ENCODE measurements at regions not wholly inside any gene's neighbourhood (a gene's known extent, or its start where the extent isn't known, plus 50 kb on each side); places are given as distances from the start of the nearest gene placed in this dataset.
"Not testable (repeated sequence)": the region's sequence is repeated elsewhere in the genome, so short reads cannot be mapped to it uniquely, and the experiment has no call there.

DNA sequence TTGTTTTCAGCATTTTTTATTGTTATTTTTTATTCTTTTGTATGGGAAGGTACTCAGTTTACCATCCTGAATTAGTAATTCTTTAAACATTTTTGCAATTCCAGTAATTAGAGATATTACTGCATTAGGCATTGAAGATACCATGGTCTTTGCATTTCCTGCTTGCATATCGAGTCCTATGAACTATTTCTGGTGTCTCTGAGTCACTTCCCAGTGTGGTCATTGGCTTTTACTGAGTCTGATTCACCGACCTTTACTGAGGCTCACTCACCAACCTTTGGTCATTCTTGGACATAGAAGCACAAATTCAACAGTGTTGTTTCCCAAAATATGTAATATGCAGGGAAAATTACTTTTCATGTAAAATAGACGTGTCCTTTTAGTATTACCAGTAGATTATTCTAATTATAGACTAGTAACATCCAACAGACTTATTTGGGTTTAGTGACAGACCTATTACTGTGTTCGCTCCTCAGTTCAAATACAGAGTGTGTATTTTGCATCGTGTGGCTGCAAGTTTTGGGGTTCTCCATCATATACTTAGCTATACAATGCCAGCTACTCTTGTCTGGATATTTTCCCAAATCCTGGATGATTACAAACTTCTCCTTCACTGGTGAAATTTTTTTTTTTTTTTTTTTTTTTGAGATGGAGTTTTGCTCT is 180.7 kb upstream of the PRSS1 start:
- DNase-seq (ENCODE audit: low read depth): peak; percentile 83

DNA sequence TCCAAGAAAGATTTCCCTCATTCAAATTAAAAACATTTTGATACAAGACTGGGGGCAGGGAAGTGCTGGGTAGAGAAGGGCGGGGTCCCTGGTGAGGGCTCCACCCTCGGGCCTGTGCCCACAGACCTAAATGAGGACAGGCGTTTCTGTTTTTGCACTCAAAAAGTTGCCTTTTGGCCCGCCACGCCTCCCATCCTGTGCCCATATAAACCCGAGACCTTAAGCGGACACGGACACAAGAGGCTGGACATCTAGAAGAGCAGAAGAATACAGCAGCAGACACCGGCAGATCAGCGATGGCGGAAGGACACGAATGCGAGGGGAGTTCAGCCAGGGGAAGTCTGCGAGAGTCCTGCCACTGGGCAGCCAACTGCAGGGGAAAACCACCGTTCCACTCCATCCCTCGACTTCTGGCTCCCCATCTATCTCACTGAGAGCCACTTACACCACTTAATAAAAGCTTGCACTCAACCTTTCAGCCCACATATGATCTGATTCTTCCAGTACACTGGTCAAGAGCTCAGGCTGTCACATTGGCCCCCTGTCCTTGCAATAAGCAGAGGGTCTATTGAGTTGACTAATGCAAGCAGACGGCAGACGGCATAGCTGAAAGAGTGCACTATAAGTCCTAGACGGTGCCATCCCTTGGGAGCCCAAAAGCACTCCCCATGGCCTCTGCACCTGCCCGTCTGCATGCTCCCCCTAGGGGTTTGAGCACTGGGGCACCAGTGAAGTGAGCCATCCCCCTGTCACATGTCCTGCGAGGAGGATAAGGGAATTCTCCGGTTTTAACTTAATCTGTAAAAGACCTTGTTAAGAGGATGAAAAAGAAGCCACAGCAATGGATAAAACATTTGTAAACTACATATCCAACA is 181.8 kb upstream of the PRSS1 start:
- no peak for DNase-seq (ENCODE audit: low read depth)

DNA sequence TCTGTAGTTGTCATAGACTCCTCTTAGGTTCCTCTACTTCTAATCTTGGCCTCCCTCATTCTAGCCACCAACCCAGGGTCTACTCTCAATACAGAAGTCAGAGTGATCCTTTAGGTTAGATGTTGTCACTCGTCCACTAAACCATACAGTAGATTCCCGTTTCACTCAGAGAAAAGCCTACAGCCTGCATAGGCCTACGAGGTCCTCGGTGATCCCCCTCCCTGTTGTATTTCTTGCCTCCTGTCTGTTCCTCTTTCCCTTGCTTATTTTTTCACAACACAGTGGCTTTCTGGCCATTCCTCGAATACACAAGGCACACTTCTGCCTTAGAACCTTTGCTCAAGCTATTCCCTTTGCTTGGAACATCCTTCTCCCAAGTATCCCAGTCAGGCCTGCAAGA is 183.0 kb upstream of the PRSS1 start:
- no peak for DNase-seq (ENCODE audit: low read depth)

DNA sequence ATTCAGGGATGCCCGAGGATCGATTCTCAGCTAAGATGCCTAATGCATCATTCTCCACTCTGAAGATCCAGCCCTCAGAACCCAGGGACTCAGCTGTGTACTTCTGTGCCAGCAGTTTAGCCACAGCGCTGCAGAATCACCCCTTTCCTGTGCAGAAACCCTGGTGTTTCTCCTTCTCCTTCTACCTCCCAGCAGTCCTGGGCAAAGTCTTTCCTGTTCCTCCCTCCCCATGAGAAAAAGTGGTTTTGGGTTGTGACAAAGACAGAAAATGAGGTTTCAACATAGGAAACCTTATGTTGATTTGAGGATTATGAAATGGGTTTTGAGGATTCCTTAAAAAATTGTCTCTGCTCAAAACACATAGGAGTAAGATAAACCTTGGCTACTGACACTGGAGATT is 185.1 kb upstream of the PRSS1 start:
- DNase-seq (ENCODE audit: low read depth): peak; percentile 20

DNA sequence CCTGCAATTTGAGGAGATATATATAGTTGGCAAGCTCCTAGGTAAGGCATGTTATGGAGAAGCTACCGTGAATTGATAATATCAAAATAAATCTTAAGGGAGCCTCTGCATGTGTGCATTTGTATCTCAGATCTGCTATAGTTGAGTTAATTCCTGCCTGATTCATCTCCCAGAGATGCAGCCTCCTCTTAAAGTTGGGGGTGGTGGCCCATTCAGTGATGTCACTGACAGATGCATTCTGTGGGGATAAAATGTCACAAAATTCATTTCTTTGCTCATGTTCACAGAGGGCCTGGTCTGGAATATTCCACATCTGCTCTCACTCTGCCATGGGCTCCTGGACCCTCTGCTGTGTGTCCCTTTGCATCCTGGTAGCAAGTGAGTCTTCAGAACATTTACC is 185.8 kb upstream of the PRSS1 start:
- DNase-seq (ENCODE audit: low read depth): no peak

DNA sequence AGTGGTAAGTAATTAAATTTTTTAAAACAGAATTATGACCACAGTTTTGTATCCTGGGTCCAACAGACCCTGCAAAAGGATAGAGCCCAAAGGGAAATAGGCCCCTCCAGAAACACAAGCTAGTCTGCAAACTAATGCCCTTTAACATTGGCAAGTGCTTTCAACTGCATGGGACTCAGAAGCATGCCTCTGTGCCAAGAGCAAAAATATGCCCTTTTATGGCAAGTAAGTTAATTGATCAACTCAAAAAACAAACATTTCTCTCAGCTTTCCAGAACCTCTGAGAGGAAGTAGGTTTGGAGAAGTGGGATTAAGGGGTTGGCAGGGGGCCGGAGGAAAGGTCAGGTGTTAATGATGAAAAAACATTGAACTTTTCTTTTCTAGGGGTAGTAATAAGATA is 186.6 kb upstream of the PRSS1 start:
- DNase-seq (ENCODE audit: low read depth): no peak

DNA sequence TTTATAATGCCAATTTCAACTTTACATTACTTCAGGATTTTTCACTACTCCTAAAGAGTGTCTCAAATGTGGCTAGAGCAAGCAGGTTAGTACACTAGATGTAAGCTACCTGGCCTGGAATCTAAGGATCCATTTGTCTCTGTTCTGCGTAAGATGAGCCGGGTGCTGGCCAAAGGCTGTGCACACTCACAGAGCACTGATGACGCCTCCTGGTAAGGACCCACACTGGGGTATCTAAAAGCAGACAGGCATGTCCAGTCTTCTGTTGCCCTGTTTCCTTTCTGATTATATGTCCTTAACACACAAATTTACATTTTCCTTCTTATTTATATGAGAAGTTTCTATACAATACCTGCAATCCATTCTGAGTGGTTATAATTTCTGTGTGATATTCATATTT is 187.9 kb upstream of the PRSS1 start:
- DNase-seq (ENCODE audit: low read depth): not testable (repeated sequence)

DNA sequence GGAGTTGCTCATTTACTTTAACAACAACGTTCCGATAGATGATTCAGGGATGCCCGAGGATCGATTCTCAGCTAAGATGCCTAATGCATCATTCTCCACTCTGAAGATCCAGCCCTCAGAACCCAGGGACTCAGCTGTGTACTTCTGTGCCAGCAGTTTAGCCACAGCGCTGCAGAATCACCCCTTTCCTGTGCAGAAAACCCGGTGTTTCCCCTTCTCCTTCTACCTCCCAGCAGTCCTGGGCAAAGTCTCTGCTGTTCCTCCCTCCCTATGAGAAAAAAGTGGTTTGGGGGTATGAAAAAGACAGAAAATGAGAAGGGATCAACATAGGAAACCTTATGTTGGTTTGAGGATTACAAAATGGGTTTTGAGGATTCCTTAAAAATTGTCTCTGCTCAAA is 188.5 kb upstream of the PRSS1 start:
- not testable (repeated sequence) for DNase-seq (ENCODE audit: low read depth)

DNA sequence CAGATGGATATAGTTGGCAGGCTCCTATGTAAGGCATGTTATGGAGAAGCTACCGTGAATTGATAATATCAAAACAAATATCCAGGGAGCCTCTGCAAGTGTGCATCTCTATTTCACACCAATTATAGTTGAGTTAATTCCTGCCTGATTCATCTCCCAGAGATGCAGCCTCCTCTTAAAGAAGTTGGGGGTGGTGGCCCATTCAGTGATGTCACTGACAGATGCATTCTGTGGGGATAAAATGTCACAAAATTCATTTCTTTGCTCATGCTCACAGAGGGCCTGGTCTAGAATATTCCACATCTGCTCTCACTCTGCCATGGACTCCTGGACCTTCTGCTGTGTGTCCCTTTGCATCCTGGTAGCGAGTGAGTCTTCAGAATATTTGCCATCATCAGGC is 189.1 kb upstream of the PRSS1 start:
- no peak for DNase-seq (ENCODE audit: low read depth)

DNA sequence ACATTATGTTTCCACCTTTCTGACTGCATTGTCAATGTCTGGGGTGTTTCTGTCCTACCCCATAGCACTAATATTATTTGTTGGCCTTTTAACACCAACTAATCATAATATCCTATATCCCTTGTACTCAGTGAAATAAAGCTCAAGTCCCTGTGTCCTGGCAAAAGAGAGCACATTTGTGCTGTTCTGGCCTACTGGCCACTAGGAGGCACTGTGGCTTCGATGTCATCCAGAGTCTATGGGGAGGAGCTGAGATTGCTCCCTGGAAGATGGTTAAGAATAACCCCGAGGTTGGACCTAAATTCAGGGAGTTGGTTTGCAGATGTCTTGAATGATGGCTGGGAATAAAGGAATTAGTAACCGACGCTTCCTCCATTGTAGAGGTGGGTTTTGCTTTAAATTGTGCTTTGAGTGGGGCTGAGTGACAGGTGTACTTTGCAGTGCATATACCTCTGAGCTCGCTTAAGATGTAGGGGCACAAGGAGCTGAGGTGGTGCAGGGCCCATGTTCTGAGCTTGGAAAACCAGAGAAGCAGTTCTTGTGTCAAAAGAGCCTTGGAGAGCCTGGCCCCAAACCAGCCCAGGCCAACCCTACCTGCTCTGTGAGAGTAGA is 191.2 kb upstream of the PRSS1 start:
- peak; percentile 65 for DNase-seq (ENCODE audit: low read depth)

DNA sequence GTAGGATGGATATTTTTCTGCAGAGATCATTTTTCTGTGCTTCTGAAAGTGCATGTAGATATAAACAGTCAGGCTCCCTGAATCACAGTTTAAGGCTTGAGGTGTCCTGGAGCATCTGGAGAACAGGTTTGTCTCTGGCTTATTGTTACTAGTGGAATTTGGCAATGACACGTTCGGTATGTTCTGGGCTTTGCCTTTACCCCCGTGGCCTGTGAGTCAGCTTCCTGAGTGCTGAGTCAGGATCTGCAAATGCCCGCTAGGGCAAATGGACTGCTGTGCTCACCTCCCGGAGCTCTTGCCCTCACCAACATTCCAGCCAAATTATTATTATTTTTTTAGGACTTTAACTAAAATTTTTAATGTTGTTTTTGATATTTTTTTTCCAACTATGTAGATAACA is 192.5 kb upstream of the PRSS1 start:
- peak; percentile 94 for DNase-seq (ENCODE audit: low read depth)

DNA sequence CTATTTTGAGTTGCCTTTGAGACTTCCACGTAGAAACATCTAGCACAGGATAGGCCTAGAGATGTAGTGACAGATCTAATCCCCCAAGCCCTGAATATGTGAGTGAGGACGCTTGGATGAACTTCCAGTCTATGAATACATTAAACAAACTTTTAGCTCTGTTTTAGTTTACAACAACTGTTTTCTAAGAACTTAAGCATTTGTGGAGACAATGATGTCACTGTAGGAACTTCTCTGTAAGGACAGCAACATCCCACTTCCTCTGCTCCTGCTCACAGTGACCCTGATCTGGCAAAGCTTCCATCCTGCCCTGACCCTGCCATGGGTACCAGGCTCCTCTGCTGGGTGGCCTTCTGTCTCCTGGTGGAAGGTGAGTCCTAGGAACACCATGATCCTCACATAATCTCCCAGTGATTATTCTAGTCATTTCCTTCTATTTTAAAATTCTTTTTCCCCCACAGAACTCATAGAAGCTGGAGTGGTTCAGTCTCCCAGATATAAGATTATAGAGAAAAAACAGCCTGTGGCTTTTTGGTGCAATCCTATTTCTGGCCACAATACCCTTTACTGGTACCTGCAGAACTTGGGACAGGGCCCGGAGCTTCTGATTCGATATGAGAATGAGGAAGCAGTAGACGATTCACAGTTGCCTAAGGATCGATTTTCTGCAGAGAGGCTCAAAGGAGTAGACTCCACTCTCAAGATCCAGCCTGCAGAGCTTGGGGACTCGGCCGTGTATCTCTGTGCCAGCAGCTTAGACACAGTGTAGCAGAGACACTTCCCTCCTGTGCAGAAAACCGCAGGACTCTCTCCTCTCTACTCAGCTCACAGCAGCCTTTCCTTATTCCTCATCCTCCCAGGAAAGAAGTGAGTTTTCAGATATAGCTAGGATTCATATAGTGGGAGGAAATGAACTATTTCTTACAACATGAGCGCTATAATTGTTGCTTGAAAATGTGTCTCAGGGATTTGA is 194.4 kb upstream of the PRSS1 start:
- DNase-seq (ENCODE audit: low read depth): no peak

DNA sequence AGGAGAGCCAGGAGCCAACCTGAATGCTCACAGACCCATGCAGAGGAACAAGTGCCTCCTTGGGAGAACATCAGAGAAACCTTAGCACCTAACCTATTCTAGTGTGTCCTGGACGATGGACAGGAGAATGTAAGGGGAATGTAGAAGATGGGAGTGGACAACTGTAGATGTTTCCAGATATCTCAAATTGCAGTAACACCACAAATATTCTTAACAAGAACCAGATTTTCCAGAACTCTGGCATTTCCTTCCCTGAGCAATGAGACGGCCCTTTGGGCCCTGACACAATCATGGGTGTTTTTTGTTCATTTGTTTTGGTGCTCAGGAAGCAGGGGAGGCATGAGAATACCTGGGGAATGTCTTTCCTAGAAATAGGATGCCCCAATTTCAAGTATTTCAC is 196.1 kb upstream of the PRSS1 start:
- DNase-seq (ENCODE audit: low read depth): no peak

DNA sequence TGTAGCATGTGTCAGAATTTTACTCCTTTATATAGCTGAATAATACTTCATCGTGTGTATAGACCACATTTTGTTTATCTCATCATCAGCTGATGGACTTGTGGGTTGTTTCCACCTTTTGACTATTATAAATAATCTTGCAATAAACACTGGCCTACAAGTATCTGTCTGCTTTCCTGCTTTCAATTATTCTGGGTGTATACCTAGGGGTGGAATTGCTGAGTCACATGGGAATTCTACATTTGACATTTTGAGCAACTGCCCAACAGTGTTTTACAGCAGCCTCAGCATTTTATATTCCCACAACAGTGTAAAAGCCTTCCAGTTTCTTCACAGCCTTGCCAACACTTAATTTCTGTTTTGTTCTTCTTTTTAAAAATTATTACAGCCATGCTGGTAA is 200.3 kb upstream of the PRSS1 start:
- peak; percentile 40 for DNase-seq (ENCODE audit: low read depth)

DNA sequence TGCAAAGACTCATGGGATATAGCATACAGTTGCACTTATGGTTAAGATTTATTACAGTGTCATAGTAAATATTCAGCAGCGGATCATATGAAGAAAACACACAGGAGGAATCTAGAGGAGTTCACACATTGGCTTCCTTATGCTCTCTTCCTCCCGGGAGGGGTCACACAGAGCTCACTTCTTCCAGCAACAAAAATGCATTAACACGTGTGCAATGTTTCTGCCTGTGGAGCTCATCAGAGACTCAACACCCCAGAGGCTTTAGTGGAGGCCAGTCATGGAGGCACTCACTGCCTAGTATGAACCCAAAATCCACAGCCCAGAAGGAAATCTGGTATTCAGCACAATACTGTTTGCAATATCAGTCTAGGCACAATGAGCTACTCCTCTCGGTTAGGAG is 202.8 kb upstream of the PRSS1 start:
- DNase-seq (ENCODE audit: low read depth): no peak

DNA sequence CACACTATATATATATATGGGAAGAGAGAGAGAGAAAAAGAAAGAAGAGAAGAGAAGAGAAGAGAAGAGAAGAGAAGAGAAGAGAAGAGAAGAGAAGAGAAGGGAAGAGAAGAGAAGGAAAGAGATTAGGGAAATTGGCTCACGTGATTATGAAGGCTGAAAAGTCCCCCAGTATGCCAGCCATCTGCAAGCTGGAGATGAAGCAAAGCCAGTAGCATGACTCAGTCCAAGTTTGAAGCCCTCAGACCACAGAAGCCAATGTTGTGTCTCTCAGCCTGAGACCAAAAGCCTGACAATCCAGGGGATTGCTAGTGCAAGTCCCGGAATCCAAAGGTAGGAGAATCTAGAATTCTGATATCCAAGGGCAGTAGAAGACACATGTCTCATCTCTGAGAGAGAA is 206.3 kb upstream of the PRSS1 start:
- DNase-seq (ENCODE audit: low read depth): peak; percentile 71

DNA sequence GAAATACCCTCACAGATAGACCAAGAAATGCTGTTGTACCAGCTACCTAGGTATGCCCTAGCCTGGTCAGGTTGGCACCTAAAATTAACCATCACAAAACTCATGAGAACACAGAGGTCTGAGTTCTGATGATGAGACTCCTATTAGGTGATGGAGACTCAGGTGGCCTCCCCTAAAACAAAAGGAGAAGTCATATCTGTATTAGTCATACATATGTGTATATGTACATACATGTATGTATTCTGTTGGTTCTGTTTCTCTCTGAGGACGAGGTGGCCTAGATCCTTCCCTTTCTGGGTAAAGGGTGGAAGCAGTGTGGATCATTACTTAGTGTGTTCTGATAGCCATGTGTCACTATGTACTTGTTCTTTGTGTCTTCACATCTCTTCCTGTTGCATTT is 207.2 kb upstream of the PRSS1 start:
- DNase-seq (ENCODE audit: low read depth): no peak

DNA sequence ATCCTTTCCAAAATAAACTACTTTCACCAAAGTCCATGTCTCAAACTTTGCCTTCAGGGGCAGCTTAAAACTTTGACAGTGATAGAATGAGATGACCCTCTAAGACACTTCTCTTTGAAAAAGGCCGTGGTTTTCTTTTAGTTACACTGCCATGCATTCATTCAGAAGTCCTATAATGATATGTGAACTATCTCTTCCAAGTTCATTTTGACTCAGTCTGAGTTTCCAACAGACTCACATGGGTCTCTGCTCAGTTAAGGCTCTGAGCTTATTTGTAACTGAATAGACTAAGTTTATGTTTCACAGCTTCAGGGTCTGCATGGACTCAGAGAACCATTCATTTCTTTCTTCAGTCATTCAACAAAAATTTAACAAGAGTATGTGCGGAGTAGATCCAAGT is 208.9 kb upstream of the PRSS1 start:
- no peak for DNase-seq (ENCODE audit: low read depth)

DNA sequence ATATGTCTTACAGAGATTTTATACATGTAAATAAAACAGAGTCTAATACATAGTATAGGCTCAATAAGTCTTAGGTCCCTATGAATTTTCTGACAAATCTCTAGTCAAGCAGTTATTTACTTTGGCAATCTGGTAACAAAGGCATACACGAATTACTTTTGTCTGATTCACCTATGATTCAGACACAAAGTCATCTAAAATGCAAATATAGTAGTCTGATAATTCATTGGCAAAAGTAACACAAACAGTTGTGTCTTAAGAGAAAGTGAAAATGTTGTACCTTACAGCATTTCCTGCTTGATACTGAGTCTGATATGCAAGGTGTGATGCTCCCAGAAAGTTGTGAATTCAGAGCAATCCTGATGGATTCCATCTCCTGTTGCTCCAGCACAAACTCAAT is 209.4 kb upstream of the PRSS1 start:
- peak; percentile 67 for DNase-seq (ENCODE audit: low read depth)

DNA sequence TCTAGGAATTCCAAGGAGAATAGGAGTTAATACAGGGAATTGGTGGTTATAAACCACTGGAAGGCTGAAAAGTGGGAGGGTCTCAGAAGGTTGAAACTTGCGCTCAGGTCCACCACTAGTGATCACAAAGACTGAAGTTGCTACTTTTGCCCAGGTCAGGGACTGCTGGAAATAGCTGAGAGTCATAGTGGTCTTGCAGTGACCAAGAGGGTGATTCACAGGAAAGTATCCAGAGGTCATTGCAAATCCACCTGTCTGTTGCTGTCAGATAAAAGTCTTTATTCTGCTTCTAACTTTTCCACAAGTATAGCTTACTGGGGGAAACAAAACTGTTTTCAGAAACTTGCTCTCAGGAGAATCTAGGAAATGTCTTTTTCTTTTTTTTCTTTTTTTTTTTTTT is 211.5 kb upstream of the PRSS1 start:
- DNase-seq (ENCODE audit: low read depth): no peak

DNA sequence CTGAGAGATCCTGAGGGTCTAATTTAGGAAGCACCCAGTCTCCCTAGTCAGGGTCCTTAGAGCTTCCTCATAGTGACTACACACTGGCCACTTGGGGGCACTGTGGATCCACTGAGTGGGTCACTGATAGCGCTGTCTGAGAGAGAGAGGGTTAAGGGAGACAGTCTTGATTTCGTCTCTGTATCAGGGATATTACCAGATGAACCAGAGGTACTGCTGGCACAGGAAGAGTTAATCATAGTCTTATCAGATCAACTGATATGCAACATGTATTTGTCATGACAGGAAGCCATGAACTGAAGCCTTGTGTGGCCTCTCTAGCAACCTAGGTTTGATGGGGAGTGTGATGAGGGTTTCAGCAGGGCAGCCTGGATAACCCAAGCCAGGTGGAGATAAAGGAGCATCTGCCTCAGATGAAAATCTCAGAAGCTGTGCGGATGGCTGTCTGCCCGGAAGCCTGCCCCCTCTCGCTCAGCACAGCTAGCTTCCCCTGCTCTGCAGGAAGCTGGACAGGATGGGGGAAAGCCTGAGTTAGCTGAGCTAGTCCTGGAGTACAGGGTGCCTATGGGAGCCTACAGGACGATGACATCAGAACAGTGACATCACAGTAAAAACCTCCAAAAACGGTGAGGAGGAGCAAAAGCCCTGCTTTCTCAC is 214.0 kb upstream of the PRSS1 start:
- peak; percentile 79 for DNase-seq (ENCODE audit: low read depth)

DNA sequence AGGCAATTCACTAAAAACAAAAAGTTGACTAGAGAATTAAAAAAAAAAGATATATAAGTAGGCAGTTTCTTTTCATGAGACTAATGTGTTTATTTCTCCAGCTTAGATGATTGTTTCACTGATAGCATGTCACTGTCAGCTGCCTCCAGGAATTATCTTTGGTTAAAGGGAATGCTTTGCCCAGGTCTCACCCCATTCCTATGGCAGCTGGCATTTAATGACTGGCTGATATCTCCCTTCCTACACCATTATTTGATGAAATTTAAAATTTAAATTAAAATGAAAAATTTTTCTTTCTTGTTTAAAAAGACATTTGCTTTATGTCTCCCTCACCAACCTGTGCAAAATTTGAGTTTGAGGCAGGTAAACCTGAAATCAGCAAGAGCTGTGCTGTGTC is 214.5 kb upstream of the PRSS1 start:
- no peak for DNase-seq (ENCODE audit: low read depth)

Measured in amniotic epithelial cell (primary cell).